ENCODE measurements at regions not wholly inside any gene's neighbourhood (a gene's known extent, or its start where the extent isn't known, plus 50 kb on each side); places are given as distances from the start of the nearest gene placed in this dataset.

GRCh38 chr7:113639221-113639620, 279.6 kb downstream of the PPP1R3A start:
- no peak for TF ChIP-seq CTCF (IDR thresholded peaks at IDR 0.05)
- no peak for TF ChIP-seq POLR2AphosphoS5 (IDR thresholded peaks at IDR 0.05)
- TF ChIP-seq POLR2A (IDR thresholded peaks at IDR 0.05; ENCODE audit: low read depth): no peak
- TF ChIP-seq EP300 (IDR thresholded peaks at IDR 0.05): no peak

Data from esophagus muscularis mucosa (tissue), 4 donors.